Stimulated activated naive B cell treated with anti-CD40 and anti-IgM and Interleukin-4, amounts not matched to agents 10 μg/mL and 1 μg/mL and 100 μg/mL, for 72 hours (primary cell): ENCODE measurements at regions not wholly inside any gene's neighbourhood (a gene's known extent, or its start where the extent isn't known, plus 50 kb on each side); places are given as distances from the start of the nearest gene placed in this dataset.

Experiments used
- ATAC-seq, 2 donors: fragments of 150-1000 bp; cut with Tn5 transposase; replicated peaks; 2 replicates each; pipeline ENCODE4 v1.10.0; 2021; ENCODE audit warnings: moderate library complexity in 1 of 2
- DNase-seq: peaks from one replicate; pipeline ENCODE4 v3.0.0; 2021
- H3K27ac Mint-ChIP-seq: one replicate; pipeline ENCODE4 v1.8.0; 2022; ENCODE audit warnings: mild to moderate bottlenecking, mixed read lengths
- H3K27me3 Mint-ChIP-seq, 2 donors: one replicate each; pipeline ENCODE4 v1.8.0; 2022; ENCODE audit warnings: mixed read lengths in 2 of 2
- H3K36me3 Mint-ChIP-seq, 2 donors: one replicate each; pipeline ENCODE4 v1.8.0; 2022; ENCODE audit warnings: mixed read lengths in 2 of 2, mild to moderate bottlenecking in 1 of 2
- H3K4me1 Mint-ChIP-seq, 2 donors: one replicate each; pipeline ENCODE4 v1.8.0; 2022; ENCODE audit warnings: mixed read lengths in 2 of 2, mild to moderate bottlenecking in 1 of 2
- H3K4me3 Mint-ChIP-seq, 2 donors: one replicate each; pipeline ENCODE4 v1.8.0; 2022; ENCODE audit warnings: mild to moderate bottlenecking in 2 of 2, mixed read lengths in 2 of 2, moderate library complexity in 1 of 2
- H3K9me3 Mint-ChIP-seq, 2 donors: one replicate each; pipeline ENCODE4 v1.8.0; 2022; ENCODE audit warnings: mixed read lengths in 2 of 2, mild to moderate bottlenecking in 1 of 2

- H3K4me1 Mint-ChIP-seq, result peaks cover 18 to 24% of the 10 kb centered on the region in 2 donors
- no peaks in the 10 kb centered on the region for H3K9me3 Mint-ChIP-seq
- no peak for DNase-seq
- H3K27me3 Mint-ChIP-seq, result peaks cover 12 to 17% of the 10 kb centered on the region in 2 donors
- ATAC-seq, result no peak
- H3K36me3 Mint-ChIP-seq, result no peaks in the 10 kb centered on the region
- no peak overlapping the region for H3K4me3 Mint-ChIP-seq
- H3K27ac Mint-ChIP-seq, result no peak overlapping the region
These were observed 125.2 kb upstream of the CPEB4 start for GRCh38 chr5:173762930-173763329.

GRCh38 chr5:173763410-173763809, 124.7 kb upstream of the CPEB4 start:
- H3K36me3 Mint-ChIP-seq, result no peaks in the 10 kb centered on the region
- H3K4me3 Mint-ChIP-seq, result no peak overlapping the region
- no peaks in the 10 kb centered on the region for H3K9me3 Mint-ChIP-seq
- no peak overlapping the region for H3K27ac Mint-ChIP-seq
- ATAC-seq (no peak), DNase-seq (no peak)
- peaks cover 18 to 24% of the 10 kb centered on the region in 2 donors for H3K4me1 Mint-ChIP-seq
- H3K27me3 Mint-ChIP-seq, result peaks cover 12 to 17% of the 10 kb centered on the region in 2 donors

GRCh38 chr5:173764332-173765028, 123.7 kb upstream of the CPEB4 start:
- no peak for DNase-seq

GRCh38 chr5:173765029-173765644, 123.0 kb upstream of the CPEB4 start:
- DNase-seq (no peak), ATAC-seq (no peak)
- no peaks in the 10 kb centered on the region for H3K36me3 Mint-ChIP-seq
- no peak overlapping the region for H3K27ac Mint-ChIP-seq
- no peak overlapping the region for H3K4me3 Mint-ChIP-seq
- H3K9me3 Mint-ChIP-seq, result no peaks in the 10 kb centered on the region
- H3K4me1 Mint-ChIP-seq, result peaks cover 18 to 24% of the 10 kb centered on the region in 2 donors
- H3K27me3 Mint-ChIP-seq, result peaks cover 12 to 25% of the 10 kb centered on the region in 2 donors

More at GRCh38 chr5:173764332-173765028, 123.7 kb upstream of the CPEB4 start:
- Mint-ChIP-seq H3K27ac (peak overlapping the region; percentile 39), H3K36me3 (no peaks in the 10 kb centered on the region), H3K9me3 (no peaks in the 10 kb centered on the region), H3K4me3 (no peak overlapping the region), H3K4me1 (peaks cover 18 to 24% of the 10 kb centered on the region in 2 donors), H3K27me3 (peaks cover 12 to 19% of the 10 kb centered on the region in 2 donors)
- ATAC-seq, result no peak

GRCh38 chr5:173765661-173766060, 122.5 kb upstream of the CPEB4 start:
- H3K4me1 Mint-ChIP-seq, result peaks cover 19 to 24% of the 10 kb centered on the region in 2 donors
- H3K27ac Mint-ChIP-seq, result no peak overlapping the region
- H3K4me3 Mint-ChIP-seq, result no peak overlapping the region
- no peaks in the 10 kb centered on the region for H3K9me3 Mint-ChIP-seq
- H3K36me3 Mint-ChIP-seq, result no peaks in the 10 kb centered on the region
- peaks cover 12 to 28% of the 10 kb centered on the region in 2 donors for H3K27me3 Mint-ChIP-seq
- ATAC-seq (no peak), DNase-seq (no peak)

- Mint-ChIP-seq H3K36me3 (no peaks in the 10 kb centered on the region), H3K4me1 (peaks cover 9 to 17% of the 10 kb centered on the region in 2 donors), H3K4me3 (no peak overlapping the region)
These were observed 120.4 kb upstream of the CPEB4 start for GRCh38 chr5:173767574-173768266.

GRCh38 chr5:173768267-173768806, 119.8 kb upstream of the CPEB4 start:
- Mint-ChIP-seq H3K36me3 (no peaks in the 10 kb centered on the region), H3K4me1 (peaks cover 6 to 11% of the 10 kb centered on the region in 2 donors), H3K9me3 (no peaks in the 10 kb centered on the region), H3K4me3 (no peak overlapping the region), H3K27me3 (peaks cover 0 to 12% of the 10 kb centered on the region in 2 donors), H3K27ac (no peak overlapping the region)
- ATAC-seq, result no peak
- no peak for DNase-seq

More at GRCh38 chr5:173767574-173768266, 120.4 kb upstream of the CPEB4 start:
- DNase-seq, result no peak
- no peaks in the 10 kb centered on the region for H3K9me3 Mint-ChIP-seq
- peaks cover 4 to 16% of the 10 kb centered on the region in 2 donors for H3K27me3 Mint-ChIP-seq
- no peak overlapping the region for H3K27ac Mint-ChIP-seq
- ATAC-seq, result no peak

GRCh38 chr5:173768891-173769290, 119.3 kb upstream of the CPEB4 start:
- Mint-ChIP-seq H3K9me3 (no peaks in the 10 kb centered on the region), H3K4me3 (no peak overlapping the region), H3K27ac (no peak overlapping the region), H3K27me3 (peaks cover 0 to 12% of the 10 kb centered on the region in 2 donors), H3K36me3 (no peaks in the 10 kb centered on the region), H3K4me1 (peaks cover 6 to 10% of the 10 kb centered on the region in 2 donors)
- ATAC-seq, result no peak
- DNase-seq, result no peak

- Mint-ChIP-seq H3K4me3 (no peak overlapping the region), H3K36me3 (no peaks in the 10 kb centered on the region), H3K27me3 (peaks cover 0 to 12% of the 10 kb centered on the region in 2 donors), H3K4me1 (peaks cover 12 to 13% of the 10 kb centered on the region in 2 donors), H3K27ac (no peak overlapping the region), H3K9me3 (no peaks in the 10 kb centered on the region)
- ATAC-seq (no peak), DNase-seq (no peak)
These were observed 117.5 kb upstream of the CPEB4 start for GRCh38 chr5:173770637-173771036.

GRCh38 chr5:173771121-173771724, 116.9 kb upstream of the CPEB4 start:
- ATAC-seq, result no peak
- Mint-ChIP-seq H3K9me3 (no peaks in the 10 kb centered on the region), H3K4me3 (no peak overlapping the region), H3K4me1 (peaks cover 12 to 13% of the 10 kb centered on the region in 2 donors), H3K36me3 (no peaks in the 10 kb centered on the region), H3K27me3 (peaks cover 0 to 12% of the 10 kb centered on the region in 2 donors), H3K27ac (no peak overlapping the region)
- DNase-seq, result no peak

- Mint-ChIP-seq H3K4me3 (no peak overlapping the region), H3K27ac (no peak overlapping the region), H3K9me3 (no peaks in the 10 kb centered on the region), H3K36me3 (no peaks in the 10 kb centered on the region), H3K27me3 (peaks cover 0 to 12% of the 10 kb centered on the region in 2 donors), H3K4me1 (peaks cover 11 to 12% of the 10 kb centered on the region in 2 donors)
- no peak for ATAC-seq
- DNase-seq, result no peak
These were observed 116.3 kb upstream of the CPEB4 start for GRCh38 chr5:173771725-173772383.

GRCh38 chr5:173772384-173773059, 115.6 kb upstream of the CPEB4 start:
- ATAC-seq, result no peak
- no peak for DNase-seq
- Mint-ChIP-seq H3K9me3 (no peaks in the 10 kb centered on the region), H3K27ac (no peak overlapping the region), H3K27me3 (peaks cover 0 to 12% of the 10 kb centered on the region in 2 donors), H3K4me1 (peaks cover 11 to 12% of the 10 kb centered on the region in 2 donors), H3K36me3 (no peaks in the 10 kb centered on the region), H3K4me3 (no peak overlapping the region)

GRCh38 chr5:173774271-173774761, 113.8 kb upstream of the CPEB4 start:
- H3K27ac Mint-ChIP-seq, result no peak overlapping the region
- H3K4me1 Mint-ChIP-seq, result peaks cover 23 to 27% of the 10 kb centered on the region in 2 donors
- DNase-seq (no peak), ATAC-seq (no peak)
- H3K4me3 Mint-ChIP-seq, result no peak overlapping the region
- H3K9me3 Mint-ChIP-seq, result peaks cover 0 to 2% of the 10 kb centered on the region in 2 donors
- peaks cover 0 to 11% of the 10 kb centered on the region in 2 donors for H3K27me3 Mint-ChIP-seq
- no peaks in the 10 kb centered on the region for H3K36me3 Mint-ChIP-seq
